Keratinocyte (primary cell): ENCODE measurements at regions not wholly inside any gene's neighbourhood (a gene's known extent, or its start where the extent isn't known, plus 50 kb on each side); places are given as distances from the start of the nearest gene placed in this dataset.

Experiments
- DNase-seq: peaks from one replicate; pipeline ENCODE4 v3.0.0-alpha.2; 2011; ENCODE audit warnings: low read depth, missing footprints, low spot score
- FAIRE-seq: peaks from 2 replicates; lab custom pipeline; 2011; peaks lifted over from hg19 to GRCh38; lab: Jason Lieb, UNC
- H2AFZ ChIP-seq: 2 replicates; pipeline ENCODE4 v1.6.0; 2012; ENCODE audit warnings: low read length, control low read depth, inconsistent platforms; ENCODE audit not compliant: control insufficient read depth
- H3K27ac ChIP-seq: 2 replicates; pipeline ENCODE4 v1.5.1; 2011; ENCODE audit warnings: low read length; ENCODE audit not compliant: control insufficient read depth, insufficient read depth
- H3K27me3 ChIP-seq: 3 replicates; pipeline ENCODE4 v1.6.0; 2011; ENCODE audit warnings: low read length; ENCODE audit not compliant: control insufficient read depth, insufficient read depth; ENCODE audit errors: extremely low read depth
- H3K36me3 ChIP-seq, 2 experiments: 2 replicates in 1 of 2; 3 replicates in 1 of 2; pipeline ENCODE4 v1.5.1; 2011; ENCODE audit warnings: low read length in 2 of 2, mild to moderate bottlenecking in 1 of 2; ENCODE audit not compliant: control insufficient read depth in 2 of 2, insufficient read depth in 2 of 2; ENCODE audit errors: extremely low read depth in 1 of 2
- H3K4me1 ChIP-seq: 3 replicates; pipeline ENCODE4 v1.5.1; 2011; ENCODE audit warnings: low read length; ENCODE audit not compliant: control insufficient read depth, insufficient read depth; ENCODE audit errors: extremely low read depth
- H3K4me2 ChIP-seq: 3 replicates; pipeline ENCODE4 v1.6.0; 2011; ENCODE audit warnings: low read depth, low read length; ENCODE audit not compliant: control insufficient read depth, insufficient read depth; ENCODE audit errors: extremely low read depth
- H3K4me3 ChIP-seq, 3 experiments: fragments of 200-600 bp in 1 of 3; sonication (generic) in 1 of 3; 2 replicates in 2 of 3; 3 replicates in 1 of 3; pipeline ENCODE4 v1.5.1; 2011 to 2016; ENCODE audit warnings: low read length in 3 of 3, mild to moderate bottlenecking in 3 of 3, control low read depth in 2 of 3, inconsistent platforms in 1 of 3, low read depth in 1 of 3, mixed read lengths in 1 of 3, mixed run types in 1 of 3, moderate library complexity in 1 of 3; ENCODE audit not compliant: control insufficient read depth in 2 of 3, insufficient read depth in 2 of 3; ENCODE audit errors: extremely low read depth in 1 of 3
- H3K79me2 ChIP-seq: 2 replicates; pipeline ENCODE4 v1.6.0; 2012; ENCODE audit warnings: low read length; ENCODE audit not compliant: control insufficient read depth, insufficient read depth
- H3K9ac ChIP-seq: 3 replicates; pipeline ENCODE4 v1.6.0; 2011; ENCODE audit warnings: low read length; ENCODE audit not compliant: control insufficient read depth, insufficient read depth; ENCODE audit errors: extremely low read depth
- H3K9me1 ChIP-seq: 3 replicates; pipeline ENCODE4 v1.6.0; 2011; ENCODE audit warnings: low read length; ENCODE audit not compliant: control insufficient read depth, insufficient read depth; ENCODE audit errors: extremely low read depth
- H3K9me3 ChIP-seq: 2 replicates; pipeline ENCODE4 v1.5.1; 2012; ENCODE audit warnings: low read depth, low read length; ENCODE audit not compliant: control insufficient read depth
- H4K20me1 ChIP-seq: 3 replicates; pipeline ENCODE4 v1.6.0; 2011; ENCODE audit warnings: low read length; ENCODE audit not compliant: control insufficient read depth, insufficient read depth; ENCODE audit errors: extremely low read depth
- EZH2 ChIP-seq: IDR thresholded peaks from one replicate; pipeline ENCODE4 v1.6.1; 2012; ENCODE audit warnings: inconsistent platforms, mild to moderate bottlenecking, low read length, moderate library complexity
- dilution Hi-C: fragments of 300-500 bp; cut with MboI; formaldehyde crosslinking; loops from one replicate; pipeline ENCODE4 v1.7.0; 2020; ENCODE audit warnings: low sequenced_read_pairs; ENCODE audit not compliant: extremely low pct_ligation_motif_present
- TF ChIP-seq, protein P1 (sequence below), 3 experiments: IDR thresholded peaks in 1 of 3; conservative IDR thresholded peaks in 1 of 3; optimal IDR thresholded peaks in 1 of 3; 2 replicates in 2 of 3; 3 replicates in 1 of 3; pipeline versions ENCODE3 to v1.5.1; 2011; ENCODE audit warnings: low read length in 3 of 3, mild to moderate bottlenecking in 3 of 3, moderate library complexity in 2 of 3, control low read depth in 1 of 3, inconsistent platforms in 1 of 3; ENCODE audit not compliant: insufficient read depth in 2 of 3; ENCODE audit errors: extremely low read depth in 1 of 3

DNA sequence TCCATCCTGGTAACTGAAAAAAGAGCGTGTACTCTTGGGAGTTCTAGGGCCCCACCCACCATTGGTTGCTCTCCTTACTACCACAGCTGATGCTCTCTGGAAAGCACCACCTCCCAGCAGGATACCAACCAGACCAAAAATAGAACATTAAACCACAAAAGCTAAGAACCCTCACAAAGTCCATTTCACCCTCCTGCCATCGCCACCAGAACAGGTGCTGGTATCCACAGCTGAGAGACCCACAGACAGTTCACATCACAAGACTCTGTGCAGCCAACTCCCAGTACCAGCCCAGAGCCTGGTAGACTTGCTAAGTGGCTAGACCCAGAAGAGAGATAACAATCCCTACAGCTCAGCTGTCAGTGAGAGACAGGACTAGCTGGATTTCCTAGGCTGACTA is 240.6 kb downstream of the PABPC4L start:
- dilution Hi-C loops: no loop called here
- no peak for FAIRE-seq
- no peaks in the 10 kb centered on the region for H3K9me1 ChIP-seq
- H3K27me3 ChIP-seq: no peaks in the 10 kb centered on the region
- H3K27ac ChIP-seq: no peak overlapping the region
- no peaks in the 10 kb centered on the region for H3K36me3 ChIP-seq
- TF ChIP-seq, protein P1, sequence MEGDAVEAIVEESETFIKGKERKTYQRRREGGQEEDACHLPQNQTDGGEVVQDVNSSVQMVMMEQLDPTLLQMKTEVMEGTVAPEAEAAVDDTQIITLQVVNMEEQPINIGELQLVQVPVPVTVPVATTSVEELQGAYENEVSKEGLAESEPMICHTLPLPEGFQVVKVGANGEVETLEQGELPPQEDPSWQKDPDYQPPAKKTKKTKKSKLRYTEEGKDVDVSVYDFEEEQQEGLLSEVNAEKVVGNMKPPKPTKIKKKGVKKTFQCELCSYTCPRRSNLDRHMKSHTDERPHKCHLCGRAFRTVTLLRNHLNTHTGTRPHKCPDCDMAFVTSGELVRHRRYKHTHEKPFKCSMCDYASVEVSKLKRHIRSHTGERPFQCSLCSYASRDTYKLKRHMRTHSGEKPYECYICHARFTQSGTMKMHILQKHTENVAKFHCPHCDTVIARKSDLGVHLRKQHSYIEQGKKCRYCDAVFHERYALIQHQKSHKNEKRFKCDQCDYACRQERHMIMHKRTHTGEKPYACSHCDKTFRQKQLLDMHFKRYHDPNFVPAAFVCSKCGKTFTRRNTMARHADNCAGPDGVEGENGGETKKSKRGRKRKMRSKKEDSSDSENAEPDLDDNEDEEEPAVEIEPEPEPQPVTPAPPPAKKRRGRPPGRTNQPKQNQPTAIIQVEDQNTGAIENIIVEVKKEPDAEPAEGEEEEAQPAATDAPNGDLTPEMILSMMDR (optimal IDR thresholded peaks at IDR 0.05 in 1 of 3, IDR thresholded peaks at IDR 0.05 in 1 of 3, conservative IDR thresholded peaks at IDR 0.05 in 1 of 3; ENCODE audit: extremely low read depth in 1 of 3, insufficient read depth in 2 of 3, low read length in 3 of 3): no peak
- TF ChIP-seq EZH2: no peak
- no peaks in the 10 kb centered on the region for H3K9me3 ChIP-seq
- no peaks in the 10 kb centered on the region for H3K79me2 ChIP-seq
- H3K4me2 ChIP-seq: no peak overlapping the region
- H2AFZ ChIP-seq: no peak overlapping the region
- no peak overlapping the region for H3K9ac ChIP-seq
- no peak for DNase-seq
- no peak overlapping the region for H3K4me3 ChIP-seq
- H3K4me1 ChIP-seq: no peaks in the 10 kb centered on the region
- no peaks in the 10 kb centered on the region for H4K20me1 ChIP-seq

DNA sequence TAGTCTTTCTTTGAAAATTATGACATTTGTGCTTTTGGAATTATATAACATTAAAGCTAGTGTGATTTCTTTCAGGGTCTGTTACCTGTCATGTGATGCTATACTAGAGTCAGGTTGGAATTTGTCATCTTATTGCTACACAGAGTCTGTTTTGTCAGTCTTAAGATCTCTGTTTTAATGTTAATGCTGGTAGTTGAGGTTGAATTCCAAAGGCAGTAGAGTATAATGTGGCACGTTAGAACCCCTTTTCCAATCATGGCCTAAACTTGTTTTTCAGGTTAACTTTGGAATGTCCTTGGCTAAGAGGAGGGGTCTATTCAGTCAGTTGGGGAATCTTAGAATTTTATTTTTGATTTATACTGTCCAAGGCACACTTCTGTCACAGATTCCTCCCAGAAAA is 258.5 kb downstream of the PABPC4L start:
- DNase-seq: no peak
- Histone ChIP-seq H3K9ac (no peak overlapping the region), H3K79me2 (no peaks in the 10 kb centered on the region), H3K36me3 (no peaks in the 10 kb centered on the region), H4K20me1 (no peaks in the 10 kb centered on the region), H2AFZ (no peak overlapping the region), H3K9me3 (no peaks in the 10 kb centered on the region), H3K4me1 (no peaks in the 10 kb centered on the region), H3K9me1 (no peaks in the 10 kb centered on the region), H3K4me2 (no peak overlapping the region), H3K4me3 (no peak overlapping the region), H3K27ac (no peak overlapping the region), H3K27me3 (no peaks in the 10 kb centered on the region)
- dilution Hi-C loops: no loop called here
- no peak for FAIRE-seq
- TF ChIP-seq, protein P1 (optimal IDR thresholded peaks at IDR 0.05 in 1 of 3, IDR thresholded peaks at IDR 0.05 in 1 of 3, conservative IDR thresholded peaks at IDR 0.05 in 1 of 3; ENCODE audit: extremely low read depth in 1 of 3, insufficient read depth in 2 of 3, low read length in 3 of 3): no peak
- no peak for TF ChIP-seq EZH2
